8988T (cell line): ENCODE measurements at regions not wholly inside any gene's neighbourhood (a gene's known extent, or its start where the extent isn't known, plus 50 kb on each side); places are given as distances from the start of the nearest gene placed in this dataset.

Experiments
- DNase-seq: peaks from one replicate; pipeline ENCODE4 v3.0.0; 2011

DNA sequence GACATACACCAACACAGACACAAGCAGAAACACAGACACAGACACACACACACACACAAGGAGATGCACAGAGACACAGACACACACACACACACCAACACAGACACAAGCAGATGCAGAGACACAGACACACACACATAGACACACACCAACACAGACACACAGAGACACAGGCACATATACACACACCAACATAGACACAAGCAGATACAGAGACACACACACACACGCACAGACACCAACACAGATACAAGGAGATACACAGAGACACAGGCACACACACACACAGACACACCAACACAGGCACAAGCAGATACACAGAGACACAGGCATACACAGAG lies 347.2 kb upstream of the KLF6 start:
- no peak for DNase-seq

DNA sequence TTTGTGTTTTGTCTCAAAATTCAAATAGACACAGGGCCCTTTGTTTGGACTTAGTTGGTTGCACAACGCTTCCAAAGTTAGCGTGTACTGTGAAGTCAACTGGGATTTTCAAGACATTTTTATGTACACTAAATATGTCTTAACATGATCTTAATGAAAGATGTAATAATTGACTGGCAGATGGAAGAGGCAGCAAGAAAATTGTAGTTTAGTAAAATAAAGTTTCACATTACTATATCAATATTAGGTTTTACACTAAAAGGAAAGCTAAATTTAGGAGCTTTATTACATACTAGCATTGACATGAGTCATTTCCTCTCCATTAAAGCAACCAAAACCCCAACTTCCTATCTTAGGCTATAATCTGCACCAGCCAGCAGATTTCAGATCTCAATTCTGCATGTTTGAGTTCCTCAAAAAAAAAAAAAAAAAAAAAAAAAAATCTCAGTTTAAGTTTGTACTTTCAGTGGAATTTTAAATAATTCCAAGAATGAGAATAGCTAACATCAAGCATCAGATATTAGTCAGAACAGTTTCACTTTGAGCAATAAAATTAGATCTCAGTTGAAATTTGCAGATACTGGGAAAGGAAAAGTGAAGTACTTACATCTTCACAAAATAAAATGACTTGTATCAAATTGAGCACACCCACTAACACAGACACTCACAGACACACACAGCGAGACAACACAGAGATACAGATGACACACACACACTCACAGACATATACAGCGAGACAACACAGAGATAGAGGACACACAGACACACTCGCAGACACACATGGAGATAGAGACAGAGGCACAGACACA lies 346.6 kb upstream of the KLF6 start:
- no peak for DNase-seq

DNA sequence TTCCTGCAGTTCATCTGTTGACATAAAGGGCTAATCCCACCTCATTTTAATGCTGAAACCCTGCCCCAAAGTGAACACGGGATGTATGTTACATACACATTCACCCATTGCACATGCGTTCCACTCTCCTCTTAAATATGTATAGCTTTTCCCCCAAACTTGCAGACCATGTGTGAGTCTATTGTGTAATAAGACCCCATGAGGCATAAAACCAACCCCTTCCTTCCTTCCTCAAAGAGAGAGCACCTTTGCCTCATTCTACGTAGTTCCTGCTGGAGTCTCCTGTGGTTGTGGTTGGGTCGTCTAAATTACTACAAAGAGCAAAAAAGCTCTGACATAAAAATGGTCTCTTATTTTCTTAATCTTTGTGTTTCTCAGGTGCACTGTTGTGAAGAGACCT lies 345.7 kb upstream of the KLF6 start:
- no peak for DNase-seq

DNA sequence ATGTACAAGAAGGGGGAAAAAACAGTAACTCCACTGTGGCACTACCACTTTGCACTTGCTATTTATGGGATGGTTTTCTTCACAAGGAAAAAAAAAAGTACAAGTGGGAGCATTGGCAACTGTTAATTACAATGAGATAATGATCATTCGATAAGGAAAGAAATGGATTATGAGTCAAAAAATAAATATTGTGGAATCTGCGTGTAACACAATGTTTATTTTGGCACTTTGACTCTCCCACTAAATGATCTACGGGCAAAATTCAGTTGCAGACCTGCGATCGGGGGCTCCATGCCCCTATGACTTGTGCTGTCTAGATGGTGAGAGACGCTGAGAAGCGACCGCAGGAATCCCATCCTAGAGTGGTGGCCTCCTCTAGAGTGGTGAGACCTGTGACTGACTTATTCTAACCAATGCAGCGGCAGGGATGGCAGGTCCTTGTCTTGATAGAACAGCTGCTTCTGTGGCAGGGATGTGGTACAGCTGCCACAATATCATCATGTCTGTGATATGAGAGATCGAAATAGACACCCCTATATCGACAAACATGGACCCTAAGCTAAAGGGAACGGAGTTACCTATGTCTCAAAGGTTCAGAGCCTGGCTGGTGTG lies 345.0 kb upstream of the KLF6 start:
- DNase-seq: no peak

DNA sequence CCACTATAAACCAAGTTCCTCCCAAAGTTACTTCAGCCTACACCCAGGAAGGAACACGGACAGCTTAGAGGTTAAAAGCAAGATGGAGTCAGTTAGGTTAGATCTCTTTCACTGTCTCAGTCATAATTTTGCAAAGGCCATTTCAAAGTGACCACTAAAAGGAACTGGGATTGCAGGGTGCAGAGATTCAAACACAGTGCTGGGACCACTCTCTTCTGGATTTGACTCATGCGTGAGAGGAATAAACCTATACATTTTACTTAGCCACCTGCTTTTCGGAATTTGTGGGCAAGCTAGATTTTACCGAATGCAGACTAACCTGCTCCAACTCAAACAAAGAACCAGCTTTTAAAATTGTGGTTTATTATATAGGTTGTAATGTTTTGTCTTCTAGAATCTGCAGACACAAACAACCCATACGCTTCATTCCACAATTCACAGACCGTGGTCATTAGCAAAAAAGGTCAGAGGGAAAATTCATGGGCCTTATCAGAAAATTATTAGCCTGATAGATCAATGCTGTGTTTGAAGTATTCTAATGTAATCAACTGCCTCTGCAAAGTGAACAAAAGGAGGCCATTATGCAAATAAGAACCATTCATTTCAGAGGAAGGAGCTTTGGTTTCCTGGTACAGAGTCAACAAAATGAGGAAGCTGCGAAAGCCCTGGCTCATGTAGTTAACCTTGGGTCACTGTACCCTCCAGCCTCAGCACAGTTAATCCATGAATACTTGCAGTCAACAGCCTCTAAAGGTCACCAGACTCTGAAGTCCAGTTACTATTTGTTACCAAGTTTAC lies 342.7 kb upstream of the KLF6 start:
- DNase-seq: no peak

DNA sequence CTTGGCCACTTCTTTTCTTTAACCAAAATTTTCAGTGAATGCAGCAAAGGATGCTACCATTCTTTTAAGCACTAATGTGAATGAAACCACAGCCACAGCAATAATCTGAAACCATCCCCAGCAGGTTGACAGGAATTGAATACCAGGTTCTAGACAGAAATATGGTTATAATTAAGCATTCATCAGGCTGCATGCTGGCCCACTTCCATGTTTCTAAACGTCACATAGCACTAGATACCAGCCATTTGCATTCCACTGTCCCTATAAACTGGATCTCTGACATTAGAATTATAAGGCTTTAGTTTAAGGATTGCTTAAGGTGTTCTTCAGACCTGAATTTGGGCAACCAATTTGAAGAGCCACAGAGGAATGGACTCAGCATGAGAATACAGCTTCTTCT lies 340.8 kb upstream of the KLF6 start:
- no peak for DNase-seq

DNA sequence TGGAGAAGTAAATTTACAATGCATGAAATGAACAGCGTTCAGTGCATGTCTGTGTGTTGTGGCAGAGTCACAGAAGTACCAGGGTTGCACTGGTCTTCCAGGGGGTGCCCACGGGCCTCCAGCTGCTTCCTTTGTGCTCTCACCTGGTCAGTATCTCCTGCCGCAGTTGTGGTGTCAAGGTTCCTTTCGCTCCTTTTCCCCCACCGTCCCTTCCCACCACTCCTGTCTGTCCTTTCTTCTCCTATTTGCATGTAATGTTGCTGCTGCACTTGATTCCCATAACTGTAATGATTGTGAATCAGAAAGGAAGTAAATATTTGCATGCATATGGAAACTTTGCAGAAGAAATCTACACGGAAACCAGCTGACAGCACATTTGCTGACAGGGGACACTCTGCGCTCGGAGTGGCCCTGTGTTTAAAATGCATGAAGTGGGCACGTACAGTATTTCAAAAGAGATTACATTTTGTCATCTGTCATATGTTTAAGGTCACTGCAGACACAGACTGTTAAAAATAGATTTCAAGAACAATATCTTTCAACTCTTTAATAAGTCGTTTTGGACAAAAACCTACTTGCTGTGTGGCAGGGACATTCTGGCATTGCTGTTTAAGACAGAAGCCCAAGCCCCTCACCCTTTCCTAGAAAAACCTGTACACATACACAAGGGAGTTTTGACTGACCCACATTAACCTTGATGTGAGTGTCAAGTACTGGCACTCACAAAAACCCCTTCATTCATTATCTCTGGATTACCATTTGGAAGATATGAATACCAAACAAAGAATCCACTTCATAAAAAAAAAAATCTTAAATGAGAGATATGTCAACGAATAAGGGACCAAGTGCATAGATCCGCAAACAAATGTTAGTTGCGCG lies 336.7 kb upstream of the KLF6 start:
- no peak for DNase-seq

DNA sequence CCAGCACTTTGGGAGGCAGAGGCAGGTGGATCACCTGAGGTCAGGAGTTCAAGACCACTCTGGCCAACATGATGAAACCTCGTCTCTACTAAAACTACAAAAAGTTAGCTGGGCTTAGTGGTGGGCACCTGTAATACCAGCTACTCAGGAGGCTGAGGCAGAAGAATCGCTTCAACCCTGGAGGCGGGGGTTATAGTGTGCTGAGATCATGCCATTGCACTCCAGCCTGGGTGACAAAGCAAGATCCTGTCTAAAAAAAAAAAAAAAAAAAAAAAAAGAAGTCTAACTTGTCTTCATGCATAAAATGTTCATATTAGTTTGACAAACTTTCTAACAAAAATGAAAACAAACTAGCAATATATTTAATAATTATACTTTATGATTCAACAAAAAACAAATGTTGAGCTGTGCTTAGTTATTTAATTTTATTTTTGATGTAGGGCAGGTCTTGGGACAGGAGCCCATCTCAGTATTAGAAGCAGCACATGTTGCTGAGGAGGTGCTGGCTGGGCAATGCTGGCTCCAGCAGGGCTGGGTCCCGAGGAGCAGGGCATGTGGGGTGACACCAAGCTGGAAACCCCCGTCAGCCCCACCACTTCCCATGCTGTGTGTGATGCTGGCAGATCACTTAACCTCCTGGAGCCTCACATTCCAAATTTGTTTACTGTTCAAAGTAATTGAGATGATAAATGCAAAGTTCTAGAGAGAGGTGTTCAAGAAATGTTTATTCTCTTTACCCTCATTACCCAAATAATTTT lies 335.3 kb upstream of the KLF6 start:
- no peak for DNase-seq

DNA sequence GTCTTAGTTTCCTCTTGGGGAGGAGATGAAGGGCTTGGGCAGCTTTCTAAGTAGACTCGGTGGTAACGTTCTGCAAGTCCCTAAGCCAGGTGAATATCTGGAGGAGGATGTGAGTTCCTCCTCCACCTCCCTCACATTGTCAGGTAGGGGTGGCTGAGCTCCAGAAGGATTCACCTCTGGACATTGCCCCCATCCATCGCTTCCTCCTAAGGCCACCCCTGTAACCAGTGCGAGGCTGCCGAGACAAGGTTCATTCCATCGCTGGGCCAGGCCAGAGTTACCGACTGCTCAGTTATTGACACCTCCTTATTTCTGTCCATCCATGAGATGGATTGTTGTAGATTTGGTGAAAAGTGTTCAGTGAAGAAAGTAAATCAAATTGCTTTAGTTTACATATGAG lies 334.1 kb upstream of the KLF6 start:
- DNase-seq: no peak

DNA sequence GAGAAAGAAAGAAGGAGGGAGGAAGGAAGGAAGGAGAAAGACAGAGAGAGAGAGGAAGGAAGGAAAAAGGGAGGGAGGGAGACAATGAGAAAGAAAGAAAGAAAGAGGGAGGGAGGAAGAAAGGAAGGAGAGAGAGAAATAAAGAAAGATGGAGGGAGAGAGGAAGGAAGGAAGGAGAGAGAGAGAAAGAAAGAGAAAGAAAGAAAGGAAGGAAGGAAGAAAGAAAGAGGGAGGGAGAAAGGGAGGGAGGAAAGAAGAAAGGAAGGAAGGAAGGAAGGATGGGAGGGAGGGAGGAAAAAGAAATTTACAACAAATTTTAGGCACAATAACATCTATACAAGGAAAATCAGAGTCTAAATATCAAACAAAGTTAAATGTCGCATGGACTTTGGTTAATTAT lies 332.6 kb upstream of the KLF6 start:
- DNase-seq: no peak

DNA sequence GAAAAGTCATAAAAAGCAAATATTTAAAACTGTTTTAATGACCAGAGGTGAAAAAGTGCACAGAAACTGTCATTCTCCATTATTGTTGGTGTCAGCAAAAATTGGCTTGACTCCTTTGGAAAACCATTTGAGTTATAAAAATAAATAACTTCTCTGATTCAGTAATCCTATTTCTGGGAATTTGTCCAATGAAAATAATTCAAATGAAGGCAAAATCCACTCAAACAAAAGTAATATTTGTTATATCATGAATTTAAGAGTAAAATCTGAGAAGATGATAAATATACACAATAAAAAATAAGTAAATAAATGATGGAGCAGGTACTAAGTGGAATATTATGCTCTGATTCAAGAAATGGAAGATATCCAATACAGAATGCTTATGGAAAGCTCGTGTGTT lies 326.6 kb upstream of the KLF6 start:
- DNase-seq: no peak

DNA sequence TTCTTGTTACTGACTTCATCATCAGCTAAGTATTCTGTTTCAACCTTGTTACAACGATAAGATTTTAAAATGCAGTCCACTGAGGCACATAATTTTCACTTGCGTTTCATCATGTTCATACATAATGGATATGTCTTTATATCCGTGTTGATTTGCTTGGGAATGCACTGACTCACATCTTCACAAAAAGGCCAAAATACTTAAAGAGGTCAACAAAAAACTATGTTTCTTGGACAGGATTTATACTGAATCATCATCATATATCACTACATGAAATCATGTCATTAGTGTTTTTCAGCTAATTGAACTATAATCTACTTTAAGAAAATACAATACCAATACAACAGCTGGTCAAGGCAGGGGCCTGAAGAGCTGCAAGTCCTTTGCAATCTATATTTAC lies 324.5 kb upstream of the KLF6 start:
- no peak for DNase-seq

DNA sequence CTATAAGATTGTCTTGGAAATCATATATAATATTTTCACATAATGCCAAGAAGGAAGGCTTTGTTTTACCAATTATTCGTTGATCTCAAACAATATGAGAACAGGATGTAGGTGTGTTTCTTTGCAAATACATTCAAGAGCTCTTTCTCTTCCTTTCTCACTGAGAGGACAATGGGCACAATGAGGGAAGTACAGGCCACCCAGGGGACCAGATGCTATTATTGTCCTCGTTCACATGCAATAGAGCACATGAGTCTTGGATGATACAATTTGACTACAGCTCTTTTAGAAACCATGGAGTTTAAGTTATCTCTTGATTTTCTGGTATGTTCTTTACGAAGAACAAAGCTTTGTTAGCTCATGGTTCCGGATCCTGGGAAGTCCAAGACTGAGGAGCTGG lies 323.7 kb upstream of the KLF6 start:
- no peak for DNase-seq

DNA sequence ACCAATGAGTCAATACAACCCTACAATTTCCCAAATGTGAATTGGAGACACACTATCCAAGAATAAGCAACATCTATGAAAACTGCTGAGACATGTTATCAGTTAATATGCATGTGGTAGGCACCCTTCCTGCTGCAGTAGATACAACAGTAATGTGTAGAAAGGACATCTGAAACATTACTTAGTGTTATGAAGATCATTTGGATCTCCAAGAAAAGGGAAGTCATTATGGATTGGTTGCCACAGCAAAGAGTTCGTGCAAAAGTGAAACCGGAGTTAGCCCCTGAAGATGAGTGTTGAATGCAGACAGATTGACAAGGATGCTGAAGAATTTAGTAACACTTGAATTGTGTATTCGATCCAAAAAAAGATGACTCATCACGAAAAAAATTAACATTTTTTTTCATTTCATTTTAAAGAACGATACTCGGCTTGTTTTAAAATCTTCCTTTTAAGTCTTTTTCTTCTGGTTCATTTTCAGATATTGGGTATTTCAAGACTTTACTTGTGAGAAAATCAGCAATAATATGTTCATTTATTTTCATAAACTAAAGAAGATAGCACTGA lies 322.4 kb upstream of the KLF6 start:
- DNase-seq: no peak

DNA sequence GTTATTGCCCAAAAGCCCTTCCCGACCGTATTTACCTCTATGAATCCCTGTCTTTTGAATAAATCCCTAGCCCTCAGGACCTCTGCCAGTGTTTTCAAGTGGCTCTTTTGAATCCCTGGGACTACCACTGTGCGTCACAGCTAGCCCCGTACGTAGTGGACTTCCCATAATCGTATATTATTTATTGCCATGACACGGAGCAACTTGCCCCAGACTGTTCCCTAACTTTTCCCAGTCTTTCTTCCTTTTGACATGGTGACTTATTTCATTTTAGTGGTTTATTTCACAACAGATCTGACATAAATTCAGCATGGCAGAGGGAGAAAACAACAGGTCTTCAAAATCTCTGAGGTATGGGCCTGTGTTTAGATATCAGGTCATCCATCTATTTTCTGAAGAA lies 318.6 kb upstream of the KLF6 start:
- DNase-seq: no peak

DNA sequence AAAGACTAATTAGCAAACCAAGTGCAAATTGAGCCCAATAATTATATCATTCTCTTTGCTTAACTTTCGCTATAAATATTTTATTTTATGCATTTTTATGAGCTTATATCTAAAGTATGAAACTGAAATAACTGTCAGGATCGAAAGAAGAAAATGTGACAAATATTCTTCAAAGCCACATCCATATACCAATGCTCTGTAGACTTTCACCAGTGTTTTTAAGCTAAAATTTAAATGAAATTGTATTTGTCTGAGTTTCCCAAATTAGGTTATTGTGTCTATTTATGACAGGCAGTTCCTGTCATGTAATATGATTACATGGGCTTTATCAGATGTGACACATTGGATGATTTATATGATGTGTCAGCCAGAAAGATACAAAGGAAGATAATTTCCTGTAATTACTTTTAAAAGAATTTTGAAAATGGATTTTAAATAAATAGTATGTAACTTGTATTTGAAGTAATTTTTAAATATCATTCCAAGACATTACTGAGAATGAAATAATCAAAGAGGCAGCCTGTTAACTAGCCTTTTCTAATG lies 317.9 kb upstream of the KLF6 start:
- DNase-seq: no peak

DNA sequence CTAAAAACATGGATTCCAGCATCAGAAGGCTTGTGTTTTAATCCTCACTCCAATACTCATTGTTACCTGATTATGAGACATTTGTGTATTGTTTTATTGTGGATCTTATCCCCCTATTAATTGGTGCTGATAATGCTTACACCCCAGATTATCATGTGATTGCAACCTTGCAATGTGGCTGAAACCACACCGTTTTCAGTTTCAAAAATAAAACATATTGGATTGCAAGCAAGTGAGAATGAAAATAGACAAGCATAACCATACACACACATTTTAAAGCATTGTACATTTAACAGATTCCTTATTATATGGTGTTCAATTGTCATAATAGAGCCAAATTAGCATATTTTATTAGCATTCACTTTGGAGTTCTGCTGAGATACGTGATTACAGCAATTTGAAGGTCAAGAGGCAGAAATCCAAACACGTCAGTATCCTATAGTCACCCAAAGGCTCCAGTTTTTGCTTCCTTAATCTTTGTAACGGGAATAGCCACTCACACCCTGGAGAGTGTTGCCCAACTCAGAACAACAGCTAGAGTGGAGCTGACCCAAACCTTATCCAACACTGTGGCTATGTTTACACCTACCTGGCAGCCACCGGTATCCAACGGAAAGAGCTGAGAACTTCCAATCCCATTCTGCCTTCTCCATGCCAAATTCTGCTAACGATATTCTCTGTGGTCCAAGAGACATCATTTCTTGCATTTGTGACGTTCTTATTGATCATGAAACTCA lies 317.1 kb upstream of the KLF6 start:
- no peak for DNase-seq

DNA sequence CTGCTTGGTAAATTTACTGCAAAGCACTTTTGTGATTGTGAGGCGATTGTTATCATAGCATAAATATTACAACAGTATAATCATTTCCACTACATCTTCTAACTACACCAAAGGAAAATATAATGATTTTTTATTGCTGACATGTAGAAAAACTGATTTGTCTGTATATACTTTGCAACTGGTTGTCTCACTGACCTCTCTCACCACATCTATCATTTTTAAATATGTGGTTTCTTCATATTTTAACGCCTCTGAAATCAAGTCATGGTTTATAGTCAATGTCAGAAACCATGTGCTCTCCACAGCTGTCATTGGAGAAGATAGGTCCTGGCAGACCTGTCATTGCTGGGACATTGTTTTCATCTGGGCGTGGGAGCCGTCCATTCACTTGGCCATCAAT lies 315.4 kb upstream of the KLF6 start:
- DNase-seq: no peak

DNA sequence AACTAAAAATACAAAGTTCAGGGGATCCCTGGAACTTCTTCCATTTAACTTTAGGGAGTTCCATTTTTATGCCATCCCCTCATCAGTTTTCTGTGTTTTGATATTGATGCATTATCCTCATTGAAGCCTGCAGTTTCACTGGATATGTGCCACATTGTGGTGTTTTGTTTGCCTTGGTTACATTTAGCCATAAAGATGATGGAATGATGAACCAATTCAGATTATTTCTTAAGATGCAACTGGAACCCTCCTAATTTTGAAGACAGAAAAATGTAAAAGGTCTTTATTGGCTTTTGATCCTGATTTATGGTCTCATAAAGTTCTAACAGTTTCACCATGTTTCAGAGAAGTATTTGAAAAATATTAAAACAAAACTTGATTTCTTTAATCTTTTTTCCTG lies 314.2 kb upstream of the KLF6 start:
- DNase-seq: no peak

DNA sequence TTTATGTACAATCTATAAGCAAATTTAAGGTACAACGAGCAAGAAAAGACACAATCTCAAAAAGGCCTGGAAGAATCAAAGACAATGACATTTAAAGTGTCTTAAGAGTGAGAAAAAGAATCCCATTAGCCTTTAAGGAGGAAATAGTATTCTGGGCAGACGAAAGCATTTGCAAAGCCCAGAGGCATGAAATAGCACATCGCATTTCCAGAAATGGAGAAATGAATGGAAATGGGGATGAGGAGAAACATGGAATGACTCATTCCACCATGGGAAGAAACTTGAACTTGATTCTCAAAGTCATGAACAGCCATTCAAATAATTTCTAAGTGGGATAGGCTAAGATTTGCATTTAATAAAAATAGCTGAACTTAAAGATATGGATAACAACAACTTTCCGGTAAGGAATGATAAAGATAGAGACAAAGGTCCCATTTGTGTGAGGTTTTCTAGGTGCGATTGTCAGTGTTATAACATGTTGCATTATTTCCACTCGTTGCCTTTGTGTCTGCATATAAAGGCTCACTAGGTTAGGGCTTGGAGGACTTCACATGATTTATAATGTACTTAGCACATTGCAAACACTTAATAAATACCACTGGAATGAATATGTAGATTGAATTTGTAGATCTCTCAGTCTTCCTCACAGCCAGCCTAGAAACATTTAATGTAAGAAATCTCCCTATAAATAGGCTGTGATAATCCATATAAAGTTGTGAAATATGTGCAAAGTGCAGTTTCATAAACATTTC lies 310.3 kb upstream of the KLF6 start:
- DNase-seq: no peak
